Renal cortical epithelial cell (primary cell): ENCODE measurements at regions not wholly inside any gene's neighbourhood (a gene's known extent, or its start where the extent isn't known, plus 50 kb on each side); places are given as distances from the start of the nearest gene placed in this dataset.

ENCODE experiments used
- DNase-seq: peaks from one replicate; pipeline ENCODE4 v3.0.0-alpha.2; 2011; ENCODE audit warnings: low read depth

DNA sequence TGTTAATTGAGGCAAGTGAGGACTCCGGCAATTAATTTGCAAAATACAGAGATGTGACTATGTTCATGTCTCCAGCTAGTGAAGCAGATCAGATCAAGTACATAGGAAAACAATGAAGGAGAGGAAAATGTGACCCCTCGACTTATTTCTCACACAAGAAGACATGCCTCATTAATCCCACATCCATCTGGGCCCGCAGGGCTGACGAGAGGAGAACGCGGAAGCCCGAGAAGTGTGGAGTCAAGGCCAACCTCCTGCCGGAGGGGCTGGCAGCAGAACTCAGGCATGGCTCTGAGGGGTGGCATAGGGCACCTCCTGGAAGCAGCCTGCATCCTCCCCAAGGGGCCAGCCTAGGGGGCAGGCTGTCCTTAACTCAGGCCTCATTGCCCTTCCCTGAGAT lies 54.4 kb downstream of the ZNF503 start:
- DNase-seq = peak; percentile 93

DNA sequence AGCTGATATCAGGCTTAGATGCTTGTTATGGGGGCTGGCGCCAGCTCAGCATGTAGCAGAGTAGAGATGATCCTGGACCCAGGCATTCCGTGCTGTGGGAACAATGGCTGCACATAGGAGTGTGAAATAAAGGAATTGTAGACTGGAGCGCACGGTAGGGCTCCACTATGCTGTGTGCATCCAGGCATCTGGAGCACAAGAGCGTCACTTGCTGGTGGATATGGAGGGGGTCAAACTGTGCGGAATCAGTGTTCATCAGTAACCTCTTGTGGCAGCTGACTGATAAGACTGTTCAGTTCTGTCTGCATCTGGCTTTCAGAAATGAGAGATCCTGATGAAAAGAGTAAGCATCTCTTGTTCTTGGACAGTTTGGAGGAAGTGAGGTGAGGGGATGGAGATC lies 55.8 kb downstream of the ZNF503 start:
- no peak for DNase-seq

GRCh38 chr10:75344170-75344569 lies 57.4 kb downstream of the ZNF503 start:
- DNase-seq = no peak

DNA sequence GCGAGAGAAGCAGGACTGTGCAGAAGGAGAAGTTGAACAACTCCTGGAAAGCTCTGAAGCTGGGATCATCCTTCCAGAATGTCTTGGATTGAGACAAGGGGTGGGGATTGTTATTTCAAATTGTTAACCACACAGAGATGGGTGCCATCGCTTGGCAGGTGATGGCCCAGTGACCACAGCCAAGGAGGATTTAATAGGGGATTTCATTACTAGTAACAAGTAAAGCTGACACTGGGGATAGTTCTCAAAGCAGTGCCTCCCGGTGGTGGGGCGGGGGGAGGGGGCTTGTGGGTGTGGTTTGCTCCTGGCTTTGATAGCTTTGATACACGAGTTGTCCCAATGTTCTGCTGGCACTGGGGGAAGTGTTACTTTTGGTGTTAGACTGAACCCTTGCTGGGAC lies 59.2 kb downstream of the ZNF503 start:
- DNase-seq = no peak

DNA sequence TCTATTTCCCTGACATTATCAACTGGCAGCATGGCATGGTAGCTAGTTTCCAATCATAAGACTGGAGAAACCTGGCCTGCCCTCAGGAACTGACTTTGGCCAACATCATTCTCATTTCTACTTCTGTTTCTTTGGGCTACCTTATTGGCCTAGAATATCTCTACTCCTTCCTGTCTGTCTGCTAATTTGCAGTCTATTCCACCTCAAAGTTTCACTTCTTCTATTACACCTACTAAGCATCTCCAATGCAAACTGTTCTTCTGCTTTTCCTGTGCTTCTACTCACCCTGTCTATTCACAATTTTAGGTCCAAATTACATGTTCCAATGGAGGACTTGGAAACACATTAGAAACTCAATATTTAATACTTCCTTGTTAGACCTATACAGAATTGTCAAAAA lies 65.6 kb downstream of the ZNF503 start:
- DNase-seq = no peak

DNA sequence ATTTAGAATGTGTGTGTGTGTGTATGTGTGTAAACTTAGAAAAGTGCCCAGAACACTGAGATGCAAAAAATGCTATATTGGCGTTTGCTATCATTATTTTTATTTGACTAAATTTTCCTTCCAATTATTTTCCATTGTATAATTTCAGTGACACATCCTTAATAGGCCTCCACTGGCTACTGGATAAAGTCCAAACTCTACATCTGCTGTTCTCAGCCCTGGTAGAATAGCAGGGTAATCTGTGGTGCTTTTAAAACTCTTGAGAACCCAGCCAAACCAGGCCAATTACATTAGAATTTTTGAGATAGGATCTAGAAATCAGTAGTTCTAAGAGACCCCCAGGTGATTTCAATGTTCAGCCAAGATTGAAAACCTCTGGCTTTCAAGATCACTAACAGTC lies 66.4 kb downstream of the ZNF503 start:
- DNase-seq = no peak

DNA sequence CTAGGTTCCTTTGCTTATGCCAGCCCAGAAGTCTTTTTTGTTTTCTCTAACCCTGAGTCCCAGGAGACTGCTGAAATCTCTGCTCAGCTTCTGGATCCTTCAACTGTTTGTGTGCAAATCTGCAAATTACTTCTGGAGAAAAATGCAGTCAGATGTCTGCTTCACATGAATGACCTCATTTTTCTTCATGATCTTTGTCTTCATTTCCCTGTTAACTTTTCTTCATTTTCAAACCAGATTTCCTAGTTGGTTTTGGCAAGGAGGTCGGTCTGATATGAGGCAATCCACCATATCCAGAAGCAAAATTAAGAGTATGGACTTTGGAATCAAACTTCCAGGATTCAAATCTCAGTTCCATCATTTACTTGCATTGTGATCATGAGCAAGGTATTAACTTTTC lies 66.8 kb downstream of the ZNF503 start:
- DNase-seq = no peak

- no peak for DNase-seq
Observed at GRCh38 chr10:75332081-75332480, 69.5 kb downstream of the ZNF503 start.

DNA sequence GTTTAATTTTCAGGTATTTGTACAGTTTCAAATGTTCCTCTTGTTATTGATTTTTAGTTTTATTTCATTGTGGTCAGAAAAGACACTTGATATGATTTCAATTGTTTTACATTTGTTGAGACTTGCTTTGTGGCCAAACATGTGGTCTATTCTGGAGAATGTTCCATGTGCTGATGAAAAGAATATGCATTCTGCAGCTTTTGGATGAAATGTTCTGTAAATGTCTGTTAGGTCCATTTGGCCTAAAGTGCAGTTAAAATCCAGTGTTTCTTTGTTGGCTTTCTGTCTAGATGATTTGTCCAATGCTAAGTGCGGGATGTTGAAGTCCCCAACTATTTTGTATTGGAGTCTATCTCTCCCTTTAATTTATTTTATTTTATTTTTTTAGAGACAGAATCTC lies 70.5 kb downstream of the ZNF503 start:
- no peak for DNase-seq

- DNase-seq = no peak
Observed at GRCh38 chr10:75329190-75329745, 72.3 kb downstream of the ZNF503 start.

DNA sequence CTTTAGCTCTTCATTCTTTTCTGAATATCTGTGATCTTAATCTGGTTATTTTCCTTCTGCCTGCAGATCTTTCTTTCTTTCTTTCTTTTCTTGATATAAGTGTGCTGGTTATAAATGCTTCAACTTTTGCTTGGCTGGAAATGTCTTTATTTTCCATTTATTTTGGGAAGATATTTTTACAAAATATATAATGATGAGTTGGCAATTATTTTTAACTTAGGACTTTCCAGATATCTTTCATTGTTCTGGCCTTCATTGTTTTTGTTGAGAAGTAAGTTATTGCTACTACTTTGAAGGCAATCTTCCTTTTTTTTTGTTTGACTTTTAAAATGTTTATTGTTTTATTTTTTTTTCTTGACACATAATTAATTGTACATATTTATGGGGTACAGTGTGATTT lies 75.3 kb downstream of the ZNF503 start:
- DNase-seq = no peak

DNA sequence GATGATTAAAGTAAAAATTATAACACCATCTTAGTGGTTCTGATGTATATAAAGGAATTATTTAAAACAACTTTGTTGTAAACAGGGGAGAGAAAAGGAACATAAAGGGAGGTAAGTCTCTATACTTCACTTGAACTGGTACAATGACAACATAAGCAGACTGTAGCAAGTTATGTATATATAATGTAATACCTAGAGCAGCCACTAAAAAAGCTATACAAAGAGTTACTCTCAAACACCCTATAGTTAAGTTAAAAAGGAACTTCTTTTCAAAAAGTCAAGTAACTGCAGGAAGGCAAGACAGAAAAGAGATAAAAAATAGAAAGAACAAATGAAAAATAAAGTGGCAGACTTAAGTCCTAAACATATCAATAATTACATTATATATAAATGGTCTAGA lies 82.3 kb downstream of the ZNF503 start:
- no peak for DNase-seq

GRCh38 chr10:75314570-75314969 lies 78.8 kb upstream of the COMTD1 start:
- DNase-seq = no peak

DNA sequence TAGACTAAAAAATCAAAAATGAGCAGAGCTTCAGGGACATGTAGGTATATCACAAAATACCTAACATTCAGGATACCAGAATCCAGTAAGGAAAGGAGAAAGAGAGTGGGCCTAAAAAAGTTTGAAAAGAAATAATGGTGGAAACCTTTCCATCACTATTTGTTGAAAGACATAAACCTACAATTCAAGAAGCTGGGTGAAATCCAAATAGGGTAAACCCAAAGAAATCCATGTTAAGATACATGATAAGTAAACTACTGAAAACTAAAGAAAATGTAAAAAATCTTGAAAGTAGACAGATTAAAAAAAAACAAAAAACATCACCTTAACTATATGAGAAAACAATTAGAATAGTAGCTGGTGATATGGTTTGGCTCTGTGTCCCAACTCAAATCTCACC lies 76.7 kb upstream of the COMTD1 start:
- DNase-seq = no peak

DNA sequence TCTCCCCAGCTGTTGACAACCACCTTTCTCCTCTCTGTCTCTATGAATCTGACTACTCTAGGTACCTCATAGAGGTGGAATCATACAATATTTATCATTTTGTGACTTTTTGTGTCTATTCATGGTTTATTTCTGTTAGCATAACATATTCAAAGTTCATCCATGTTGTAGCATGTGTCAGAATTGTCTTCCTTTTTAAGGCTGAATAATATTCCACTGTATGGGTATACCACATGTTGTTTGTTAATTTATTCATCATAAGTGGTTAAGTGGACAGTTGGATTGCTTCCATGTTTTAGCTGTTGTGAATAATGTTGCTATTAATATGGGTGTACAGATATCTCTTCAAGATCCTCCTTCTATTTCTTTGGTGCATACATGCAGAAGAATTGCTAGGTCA lies 69.9 kb upstream of the COMTD1 start:
- no peak for DNase-seq

DNA sequence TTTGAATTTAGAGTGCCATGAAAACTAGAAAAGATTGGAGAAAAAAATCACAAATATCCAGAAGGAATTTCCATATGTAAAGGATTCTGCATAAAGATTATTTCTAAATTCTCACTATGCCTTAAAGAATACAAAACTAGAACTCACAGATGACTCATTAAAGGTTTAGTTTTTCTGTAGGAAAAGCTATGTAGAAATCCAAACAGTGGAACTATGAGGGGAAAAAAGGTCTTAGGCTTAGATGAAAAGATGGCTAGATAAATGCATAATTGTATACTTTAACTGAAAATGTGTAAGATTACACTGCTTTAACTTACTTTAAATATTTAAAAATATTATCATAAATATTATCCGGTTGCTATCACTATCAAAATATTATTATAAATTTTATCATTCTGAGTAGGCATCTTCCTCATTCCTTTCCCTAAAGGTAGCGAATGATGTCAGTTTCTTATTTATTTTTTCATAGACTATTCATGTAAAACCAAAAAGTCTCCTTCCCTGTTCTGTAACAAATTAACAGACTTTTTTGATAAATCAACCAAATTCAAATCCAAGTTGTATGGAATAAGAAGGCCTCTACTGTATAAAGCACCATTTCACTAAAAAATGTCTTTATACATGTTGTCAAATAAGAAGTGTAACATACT lies 69.1 kb upstream of the COMTD1 start:
- no peak for DNase-seq

- no peak for DNase-seq
Observed at GRCh38 chr10:75304313-75304712, 68.6 kb upstream of the COMTD1 start.

- DNase-seq = no peak
Observed at GRCh38 chr10:75303045-75303777, 67.5 kb upstream of the COMTD1 start.

GRCh38 chr10:75302029-75302428 lies 66.3 kb upstream of the COMTD1 start:
- DNase-seq = no peak

DNA sequence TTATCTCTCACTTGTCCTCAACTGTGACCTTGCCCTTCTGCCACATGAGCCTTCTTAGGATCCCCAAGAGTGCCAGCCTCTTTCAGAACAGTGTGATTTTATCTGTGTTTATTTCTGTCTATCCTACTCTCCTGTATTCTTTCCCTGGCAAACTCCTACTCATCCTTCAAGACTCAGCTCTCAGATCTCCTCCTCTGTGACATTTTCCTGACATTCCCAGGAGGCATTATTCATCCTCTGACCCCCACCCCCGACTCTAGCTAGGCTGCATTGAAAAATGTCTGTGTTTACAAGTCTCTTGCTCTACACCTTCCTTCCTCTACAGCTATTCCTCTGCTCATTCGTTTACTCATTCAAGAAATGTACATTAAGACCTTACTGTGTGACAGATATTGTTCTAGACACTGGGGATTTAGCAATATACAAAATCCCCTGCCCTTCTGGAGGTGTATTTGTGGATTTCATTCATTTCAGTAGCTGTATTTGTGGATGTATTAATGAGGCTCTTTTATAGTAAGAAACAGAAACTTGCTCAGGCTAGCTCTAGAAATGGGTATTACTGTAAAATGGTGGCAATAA lies 61.4 kb upstream of the COMTD1 start:
- no peak for DNase-seq

DNA sequence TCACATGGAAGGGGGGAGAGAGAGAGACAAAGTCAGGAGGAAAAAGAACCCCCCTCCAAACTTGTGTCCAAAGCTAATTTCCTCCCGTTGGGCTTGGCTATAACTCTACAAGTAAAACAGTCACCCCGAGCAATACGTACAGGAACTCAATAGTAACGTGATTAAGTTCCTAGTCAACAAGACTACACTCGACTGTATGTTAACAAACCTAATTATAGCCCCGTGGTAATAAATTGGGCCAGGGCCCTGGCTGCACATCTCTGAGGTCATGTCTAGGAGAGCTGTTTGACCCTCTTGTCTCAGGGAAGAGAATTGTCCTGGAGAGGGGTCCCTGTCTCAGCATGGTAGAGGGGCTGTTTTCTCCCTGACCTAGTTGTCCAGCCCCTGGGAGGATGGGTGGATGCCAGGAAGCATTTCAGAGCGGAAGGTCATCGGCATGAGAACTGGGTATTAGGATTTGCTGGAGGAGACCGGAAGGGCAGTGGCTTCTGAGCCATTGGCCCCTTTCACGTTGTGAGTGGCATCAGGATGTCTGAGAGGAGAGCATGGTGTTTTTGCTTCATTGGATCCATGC lies 60.2 kb upstream of the COMTD1 start:
- DNase-seq = no peak

- DNase-seq = peak; percentile 74
Observed at GRCh38 chr10:75294866-75295701, 59.3 kb upstream of the COMTD1 start.
